Uterus (tissue), 1 donor: ENCODE measurements at regions not wholly inside any gene's neighbourhood (a gene's known extent, or its start where the extent isn't known, plus 50 kb on each side); places are given as distances from the start of the nearest gene placed in this dataset. TPM values are rescaled to one million over a fixed set of nuclear protein-coding genes. Genes with fewer than 3 reads are reported as not detected.

Source experiments
- small RNA-seq: library from RNA; depleted of rRNA; stranded (forward); fragments of <200 nt; gene quantifications from one replicate; pipeline ENCODE3, GENCODE V24; 2016

Small RNA genes lying in the stretch of these regions (small RNA-seq; reads per million reads assigned to genes)
- gene AL158032.2, result not detected
